ENCODE measurements at regions not wholly inside any gene's neighbourhood (a gene's known extent, or its start where the extent isn't known, plus 50 kb on each side); places are given as distances from the start of the nearest gene placed in this dataset.

DNA sequence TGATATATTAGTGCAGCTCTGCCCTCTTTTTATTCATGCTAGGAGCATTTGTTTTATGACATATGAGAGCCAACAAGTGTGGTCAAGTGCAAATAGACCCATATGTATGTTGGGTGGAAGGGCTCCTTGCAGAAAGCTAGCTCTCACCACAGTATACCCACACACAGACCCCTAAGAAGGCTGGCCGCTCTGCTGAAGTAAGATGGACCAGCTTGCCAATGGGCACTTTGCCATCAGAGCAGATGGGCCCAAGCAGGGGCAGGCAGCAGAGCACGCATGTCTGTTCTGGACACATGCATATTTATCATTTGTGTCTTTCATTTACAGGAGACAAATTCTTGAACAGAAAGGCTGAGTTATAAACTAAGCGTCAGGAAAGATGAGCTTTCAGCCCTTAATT, 187.5 kb upstream of the DTNA start:
- TF ChIP-seq, protein P1, sequence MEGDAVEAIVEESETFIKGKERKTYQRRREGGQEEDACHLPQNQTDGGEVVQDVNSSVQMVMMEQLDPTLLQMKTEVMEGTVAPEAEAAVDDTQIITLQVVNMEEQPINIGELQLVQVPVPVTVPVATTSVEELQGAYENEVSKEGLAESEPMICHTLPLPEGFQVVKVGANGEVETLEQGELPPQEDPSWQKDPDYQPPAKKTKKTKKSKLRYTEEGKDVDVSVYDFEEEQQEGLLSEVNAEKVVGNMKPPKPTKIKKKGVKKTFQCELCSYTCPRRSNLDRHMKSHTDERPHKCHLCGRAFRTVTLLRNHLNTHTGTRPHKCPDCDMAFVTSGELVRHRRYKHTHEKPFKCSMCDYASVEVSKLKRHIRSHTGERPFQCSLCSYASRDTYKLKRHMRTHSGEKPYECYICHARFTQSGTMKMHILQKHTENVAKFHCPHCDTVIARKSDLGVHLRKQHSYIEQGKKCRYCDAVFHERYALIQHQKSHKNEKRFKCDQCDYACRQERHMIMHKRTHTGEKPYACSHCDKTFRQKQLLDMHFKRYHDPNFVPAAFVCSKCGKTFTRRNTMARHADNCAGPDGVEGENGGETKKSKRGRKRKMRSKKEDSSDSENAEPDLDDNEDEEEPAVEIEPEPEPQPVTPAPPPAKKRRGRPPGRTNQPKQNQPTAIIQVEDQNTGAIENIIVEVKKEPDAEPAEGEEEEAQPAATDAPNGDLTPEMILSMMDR (IDR thresholded peaks at IDR 0.05): no peak
- Histone ChIP-seq H3K27ac (no peak overlapping the region), H3K36me3 (ENCODE audit: insufficient read depth in 1 of 2, low read depth in 1 of 2) (no peaks in the 10 kb centered on the region), H3K4me1 (peaks cover 23% of the 10 kb centered on the region), H3K27me3 (ENCODE audit: insufficient read depth in 3 of 3, low read length in 2 of 3) (no peaks in the 10 kb centered on the region), H3K4me3 (no peak overlapping the region), H3K9me3 (no peaks in the 10 kb centered on the region)
- intact Hi-C loops (cut with DNase I): no loop called here
- ATAC-seq (peak in 2 of 4 donors; percentile 34 to 64), DNase-seq (peak in 1 of 2 donors; percentile 12)
- 50 to 74% (median 51%) methylated on average over 3 of the region's 3 CpGs for WGBS, 3 donors

DNA sequence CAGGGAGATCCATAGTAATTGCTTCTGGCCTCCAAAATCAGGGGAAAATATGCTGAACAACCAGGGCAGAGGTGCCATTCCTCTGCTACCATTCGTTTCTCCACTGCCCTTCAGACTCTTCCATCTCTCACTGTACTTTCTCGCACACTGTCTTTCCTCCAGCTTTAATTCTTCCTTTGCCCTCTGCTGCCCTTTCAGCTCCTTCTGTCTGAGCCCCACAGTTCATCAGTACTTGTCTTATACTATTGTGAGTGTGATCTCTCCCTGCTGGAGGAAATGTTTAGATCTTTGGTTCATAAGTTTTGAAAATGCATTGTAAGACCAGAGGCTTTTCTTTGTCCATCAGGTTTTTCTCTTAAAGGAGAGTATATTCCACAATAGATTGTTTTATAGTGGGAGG, 184.9 kb upstream of the DTNA start:
- 66 to 92% (median 67%) methylated on average over 2 of the region's 2 CpGs for WGBS, 3 donors
- H3K4me1 ChIP-seq: peaks cover 45% of the 10 kb centered on the region

DNA sequence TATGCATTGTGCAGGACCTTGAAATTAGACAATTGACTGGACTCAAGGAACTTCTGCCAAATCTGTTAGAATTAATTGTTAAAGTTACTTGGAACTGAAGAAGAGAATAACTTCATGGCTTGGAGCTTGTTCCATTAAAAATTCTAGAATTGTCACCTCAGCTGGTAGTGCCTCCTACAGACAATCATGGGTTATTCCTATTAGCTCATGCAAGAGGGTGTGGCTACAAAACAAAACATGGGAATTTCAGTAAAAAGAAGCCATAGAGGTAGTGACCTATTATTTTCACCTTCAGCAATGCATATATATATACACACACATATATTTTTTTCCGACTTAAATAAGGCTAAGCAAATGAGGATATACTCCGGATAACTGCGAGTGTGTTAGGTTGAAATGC, 181.9 kb upstream of the DTNA start:
- Histone ChIP-seq H3K27ac (no peak overlapping the region), H3K9me3 (no peaks in the 10 kb centered on the region), H3K4me3 (no peak overlapping the region), H3K4me1 (peaks cover 36% of the 10 kb centered on the region), H3K36me3 (ENCODE audit: insufficient read depth in 1 of 2, low read depth in 1 of 2) (no peaks in the 10 kb centered on the region), H3K27me3 (ENCODE audit: insufficient read depth in 3 of 3, low read length in 2 of 3) (no peaks in the 10 kb centered on the region)
- TF ChIP-seq, protein P1 (IDR thresholded peaks at IDR 0.05): no peak
- intact Hi-C loops (cut with DNase I): no loop called here
- DNase-seq: no peak
- ATAC-seq: no peak
- WGBS, 3 donors: 42 to 73% (median 66%) methylated on average over 3 of the region's 3 CpGs

More for the DNA sequence above, 184.9 kb upstream of the DTNA start:
- ATAC-seq (no peak), DNase-seq (no peak)
- TF ChIP-seq, protein P1 (IDR thresholded peaks at IDR 0.05): no peak
- Histone ChIP-seq H3K36me3 (ENCODE audit: insufficient read depth in 1 of 2, low read depth in 1 of 2) (no peaks in the 10 kb centered on the region), H3K27me3 (ENCODE audit: insufficient read depth in 3 of 3, low read length in 2 of 3) (no peaks in the 10 kb centered on the region), H3K4me3 (no peak overlapping the region), H3K27ac (no peak overlapping the region), H3K9me3 (no peaks in the 10 kb centered on the region)
- intact Hi-C loops (cut with DNase I): no loop called here

DNA sequence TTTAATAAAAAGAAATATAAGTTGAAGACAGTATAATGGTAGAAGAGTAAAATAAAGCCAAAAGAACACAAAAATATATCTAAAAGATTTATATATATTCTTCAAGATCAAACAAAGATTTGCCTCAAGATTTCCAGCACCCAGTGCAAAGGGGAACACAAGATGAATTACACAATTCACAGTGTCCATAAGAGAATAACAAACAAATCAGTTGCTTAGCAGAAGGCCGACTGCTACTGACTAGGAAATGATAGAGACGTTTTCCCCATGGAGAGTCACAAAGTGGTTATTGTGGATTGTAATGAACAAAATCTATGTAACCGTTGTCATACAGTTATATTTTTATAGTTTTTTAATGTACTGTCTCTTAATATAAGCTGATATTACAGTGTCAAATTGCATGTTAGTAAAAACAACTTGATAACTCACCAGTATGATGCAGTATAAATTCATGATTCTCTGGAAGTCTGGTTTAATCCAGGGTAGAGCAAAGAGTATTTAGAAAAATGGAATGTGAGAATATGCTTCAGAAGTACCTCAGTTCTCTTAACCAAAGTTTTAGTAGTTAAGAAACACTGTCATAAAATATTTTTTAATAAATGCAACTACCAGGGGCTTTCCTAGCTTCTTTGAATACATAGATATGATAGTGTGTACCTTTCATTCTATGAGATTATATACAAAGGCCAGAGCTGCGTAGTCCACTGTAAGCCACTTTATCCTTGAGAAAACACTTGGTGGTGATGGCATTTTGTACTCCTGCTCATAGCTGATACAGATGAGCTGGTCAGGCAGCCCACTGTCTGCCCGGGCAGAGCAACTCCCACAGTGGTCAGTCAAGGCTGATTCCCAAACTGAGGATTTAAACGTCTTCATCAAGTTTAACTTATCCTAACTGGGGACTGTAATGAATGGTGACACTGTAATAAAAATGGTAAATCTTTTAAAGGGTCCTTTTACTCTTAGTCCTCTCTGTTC, 180.5 kb upstream of the DTNA start:
- peaks cover 25% of the 10 kb centered on the region for H3K4me1 ChIP-seq
- H3K4me3 ChIP-seq: peak overlapping the region; percentile 21
- intact Hi-C loops (cut with DNase I): no loop called here
- no peak for DNase-seq
- TF ChIP-seq, protein P1 (IDR thresholded peaks at IDR 0.05): no peak
- no peaks in the 10 kb centered on the region for H3K27me3 ChIP-seq (ENCODE audit: insufficient read depth in 3 of 3, low read length in 2 of 3)
- no peaks in the 10 kb centered on the region for H3K9me3 ChIP-seq
- peak overlapping the region; percentile 28 for H3K27ac ChIP-seq
- H3K36me3 ChIP-seq (ENCODE audit: insufficient read depth in 1 of 2, low read depth in 1 of 2): no peaks in the 10 kb centered on the region
- 41 to 54% (median 42%) methylated on average over 6 of the region's 6 CpGs for WGBS, 3 donors
- ATAC-seq: peak; percentile 54 to 82 (median 59)

Data from psoas muscle (tissue), 7 donors.